ENCODE measurements at regions not wholly inside any gene's neighbourhood (a gene's known extent, or its start where the extent isn't known, plus 50 kb on each side); places are given as distances from the start of the nearest gene placed in this dataset.

DNA sequence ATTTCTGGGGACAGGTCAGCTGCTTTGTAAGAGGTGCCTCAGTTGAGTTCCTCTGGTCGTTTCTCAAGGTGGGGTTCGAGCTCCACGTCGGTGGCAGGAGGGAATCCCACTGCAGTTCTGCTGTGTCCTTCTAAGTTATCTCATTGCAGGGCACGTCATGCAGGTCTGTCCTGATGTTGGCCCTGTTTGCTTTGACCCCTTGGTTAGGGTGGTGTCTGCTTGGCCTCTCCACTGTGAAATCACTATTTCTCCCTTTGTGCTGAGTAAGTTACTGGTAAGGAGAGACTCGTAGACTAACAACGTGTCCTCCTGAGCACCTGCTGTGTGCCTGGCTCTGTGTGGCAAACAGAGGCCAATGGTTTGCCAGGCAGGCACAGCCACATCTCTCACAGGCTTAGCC lies 372.9 kb upstream of the ZMIZ1 start:
- no peak overlapping the region for H3K4me3 Mint-ChIP-seq
- no peak for DNase-seq (ENCODE audit: low spot score in 2 of 2)
- no peak for ATAC-seq
- H3K4me1 Mint-ChIP-seq, result no peaks in the 10 kb centered on the region
- H3K36me3 Mint-ChIP-seq, result no peaks in the 10 kb centered on the region
- no peaks in the 10 kb centered on the region for H3K9me3 Mint-ChIP-seq
- no peak overlapping the region for H3K27ac Mint-ChIP-seq

DNA sequence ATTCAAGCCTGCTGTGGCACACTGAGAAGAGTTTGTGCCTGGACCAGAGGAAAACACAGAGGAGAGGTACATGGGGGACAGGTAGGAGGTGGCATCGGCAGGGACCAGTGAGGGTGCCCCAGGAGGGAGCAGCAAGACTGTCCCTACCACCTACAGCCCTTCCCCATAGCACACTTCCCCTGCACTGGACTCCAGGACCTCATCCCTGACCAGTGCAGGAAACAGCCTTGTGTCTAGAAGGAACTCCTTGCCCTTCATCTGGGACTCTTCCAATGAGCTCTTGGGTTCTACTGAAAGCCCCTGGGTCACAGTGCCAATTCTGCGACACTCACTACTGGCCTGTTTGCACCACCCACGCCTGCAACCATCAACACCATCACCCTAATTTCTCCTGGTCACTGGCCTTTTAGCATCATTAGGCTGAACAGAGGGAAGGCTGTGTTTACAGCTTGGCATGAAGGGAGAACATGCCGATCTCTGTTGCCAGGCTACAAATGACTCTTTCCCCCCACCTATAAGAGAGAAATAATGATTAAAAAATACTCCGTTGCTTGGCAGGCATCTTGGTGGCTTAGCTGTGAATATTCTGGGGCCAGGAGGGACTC lies 371.9 kb upstream of the ZMIZ1 start:
- Mint-ChIP-seq H3K36me3 (no peaks in the 10 kb centered on the region), H3K27ac (no peak overlapping the region), H3K9me3 (no peaks in the 10 kb centered on the region), H3K4me3 (no peak overlapping the region), H3K4me1 (no peaks in the 10 kb centered on the region)
- ATAC-seq (no peak), DNase-seq (ENCODE audit: low spot score in 2 of 2) (no peak)

DNA sequence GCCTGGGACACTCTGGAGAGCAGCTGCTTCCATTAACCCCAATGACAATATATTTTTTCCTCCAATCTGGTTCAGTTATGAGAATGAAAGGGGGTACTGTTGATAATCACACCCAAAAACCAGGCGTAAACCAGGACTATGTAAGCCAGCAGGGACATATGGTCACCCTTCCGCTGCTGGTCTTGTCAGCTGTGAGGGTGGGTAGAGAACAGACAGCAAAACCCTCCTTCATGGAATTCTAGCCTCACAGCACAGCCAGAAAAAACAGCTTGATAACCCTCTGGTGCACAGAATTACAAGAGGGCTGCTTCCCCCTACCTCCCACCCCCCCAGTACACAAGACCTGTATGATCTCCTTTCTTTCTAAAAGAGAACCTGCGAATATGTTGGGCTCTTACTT lies 368.8 kb upstream of the ZMIZ1 start:
- H3K36me3 Mint-ChIP-seq, result no peaks in the 10 kb centered on the region
- no peak overlapping the region for H3K4me3 Mint-ChIP-seq
- no peak for DNase-seq (ENCODE audit: low spot score in 2 of 2)
- no peaks in the 10 kb centered on the region for H3K4me1 Mint-ChIP-seq
- no peak for ATAC-seq
- no peaks in the 10 kb centered on the region for H3K9me3 Mint-ChIP-seq
- no peak overlapping the region for H3K27ac Mint-ChIP-seq

DNA sequence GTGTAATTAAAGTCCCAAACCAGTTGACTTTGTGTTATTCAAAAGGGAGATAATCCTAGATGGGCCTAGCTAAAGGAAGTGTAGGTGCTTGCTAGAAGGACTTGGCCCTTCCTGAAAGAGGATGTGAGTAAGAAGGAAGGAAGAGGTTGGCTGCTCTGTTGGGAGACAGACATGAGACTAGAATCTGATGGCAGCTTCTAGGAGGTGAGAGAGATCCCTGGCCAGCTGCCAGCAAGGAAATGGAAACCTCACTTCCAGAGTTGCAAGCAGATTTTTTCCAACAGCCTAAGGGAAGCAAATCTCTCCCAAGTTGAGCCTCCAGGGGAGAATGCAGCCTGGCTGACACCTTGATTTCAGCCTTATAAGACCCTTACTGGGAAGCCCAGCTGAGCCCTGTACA lies 368.4 kb upstream of the ZMIZ1 start:
- no peaks in the 10 kb centered on the region for H3K4me1 Mint-ChIP-seq
- H3K27ac Mint-ChIP-seq, result no peak overlapping the region
- ATAC-seq (no peak), DNase-seq (ENCODE audit: low spot score in 2 of 2) (no peak)
- H3K4me3 Mint-ChIP-seq, result no peak overlapping the region
- no peaks in the 10 kb centered on the region for H3K36me3 Mint-ChIP-seq
- no peaks in the 10 kb centered on the region for H3K9me3 Mint-ChIP-seq

DNA sequence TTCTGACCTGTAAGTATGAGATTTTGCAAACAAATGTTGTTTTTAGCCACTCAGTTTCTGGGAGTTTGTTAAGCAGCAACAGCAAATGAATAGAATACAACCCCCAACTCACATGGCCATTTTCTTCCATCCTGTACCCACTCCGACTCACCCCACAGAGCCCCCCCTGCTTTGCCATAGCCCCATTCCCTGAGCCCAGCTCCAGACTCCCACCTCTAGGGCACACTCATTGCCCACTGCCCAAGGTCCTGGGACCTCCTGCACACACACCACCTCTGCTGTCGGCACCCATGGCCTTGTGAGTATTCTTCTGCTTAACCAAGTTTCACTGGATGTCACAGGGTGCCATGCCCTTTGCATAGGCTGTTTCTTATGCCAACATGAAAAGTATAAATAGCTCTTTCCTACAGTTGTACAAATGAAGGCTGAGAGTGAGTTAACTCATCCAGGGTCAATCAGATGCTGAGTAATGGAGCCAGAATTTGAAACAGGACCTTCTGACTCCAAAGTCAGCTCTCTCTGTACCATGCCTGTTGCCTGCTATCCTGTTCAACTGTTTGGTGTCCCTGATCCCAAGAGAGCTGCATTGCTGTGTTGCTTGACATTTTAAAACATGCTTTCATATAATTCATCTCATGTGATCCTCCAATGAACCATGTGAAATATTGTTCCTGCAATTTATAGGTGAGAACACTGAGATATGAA lies 367.8 kb upstream of the ZMIZ1 start:
- Mint-ChIP-seq H3K36me3 (no peaks in the 10 kb centered on the region), H3K27ac (no peak overlapping the region), H3K4me3 (no peak overlapping the region), H3K4me1 (no peaks in the 10 kb centered on the region), H3K9me3 (no peaks in the 10 kb centered on the region)
- ATAC-seq (no peak), DNase-seq (ENCODE audit: low spot score in 2 of 2) (no peak)

- Mint-ChIP-seq H3K27ac (no peak overlapping the region), H3K4me1 (no peaks in the 10 kb centered on the region), H3K9me3 (no peaks in the 10 kb centered on the region), H3K4me3 (no peak overlapping the region), H3K36me3 (no peaks in the 10 kb centered on the region)
- no peak for ATAC-seq
- no peak for DNase-seq (ENCODE audit: low spot score in 2 of 2)
These were observed 366.6 kb upstream of the ZMIZ1 start for GRCh38 chr10:78702186-78702585.

- Mint-ChIP-seq H3K4me1 (no peaks in the 10 kb centered on the region), H3K9me3 (no peaks in the 10 kb centered on the region), H3K27ac (peak overlapping the region; percentile 55), H3K36me3 (no peaks in the 10 kb centered on the region), H3K4me3 (no peak overlapping the region)
- ATAC-seq (peak; percentile 29), DNase-seq (ENCODE audit: low spot score in 2 of 2) (no peak)
These were observed 365.9 kb upstream of the ZMIZ1 start for GRCh38 chr10:78702876-78703275.

DNA sequence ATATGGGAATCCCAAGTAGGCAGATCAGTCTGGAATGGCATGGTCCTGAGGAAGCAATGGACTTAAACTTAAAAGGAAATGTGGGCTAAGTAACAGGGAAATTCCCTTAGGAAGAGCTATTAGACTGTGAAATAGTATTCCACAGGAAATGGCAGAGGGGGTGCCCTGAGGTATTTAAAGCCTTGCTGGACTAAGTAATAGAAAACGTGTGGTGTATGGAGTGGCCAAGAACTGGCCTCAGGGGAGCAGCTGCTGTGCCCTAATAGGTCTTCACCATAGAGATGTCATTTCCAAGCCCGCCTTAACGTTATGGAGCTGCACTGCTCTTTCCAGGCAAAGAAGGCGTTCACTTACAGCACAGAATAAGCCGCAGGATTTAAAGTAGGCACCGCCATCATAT lies 365.2 kb upstream of the ZMIZ1 start:
- no peaks in the 10 kb centered on the region for H3K4me1 Mint-ChIP-seq
- DNase-seq (ENCODE audit: low spot score in 2 of 2) (no peak), ATAC-seq (no peak)
- H3K4me3 Mint-ChIP-seq, result no peak overlapping the region
- peak overlapping the region; percentile 55 for H3K27ac Mint-ChIP-seq
- H3K36me3 Mint-ChIP-seq, result no peaks in the 10 kb centered on the region
- H3K9me3 Mint-ChIP-seq, result no peaks in the 10 kb centered on the region

DNA sequence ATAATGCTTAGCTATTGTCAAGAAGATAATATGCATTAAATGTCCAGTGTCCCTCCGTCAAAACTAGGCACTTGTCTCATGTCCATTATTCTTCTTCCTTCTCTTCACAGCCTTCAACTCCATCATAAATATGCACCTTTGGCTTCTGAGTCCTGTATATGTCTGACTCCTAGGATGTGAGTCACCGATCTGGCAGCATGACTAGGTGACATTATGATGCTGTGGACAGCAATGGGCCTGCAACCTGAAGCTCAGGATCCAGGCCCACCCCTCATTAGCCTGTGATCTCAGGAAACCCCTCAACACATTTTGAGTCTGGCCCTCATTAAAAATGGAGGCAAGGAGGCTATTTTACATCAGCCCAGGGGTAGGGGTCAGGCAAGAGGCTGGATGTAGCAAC lies 362.5 kb upstream of the ZMIZ1 start:
- H3K27ac Mint-ChIP-seq, result no peak overlapping the region
- H3K4me3 Mint-ChIP-seq, result no peak overlapping the region
- peak; percentile 48 for ATAC-seq
- DNase-seq (ENCODE audit: low spot score in 2 of 2), result no peak
- H3K4me1 Mint-ChIP-seq, result no peaks in the 10 kb centered on the region
- no peaks in the 10 kb centered on the region for H3K36me3 Mint-ChIP-seq
- H3K9me3 Mint-ChIP-seq, result no peaks in the 10 kb centered on the region

- H3K9me3 Mint-ChIP-seq, result no peaks in the 10 kb centered on the region
- H3K4me3 Mint-ChIP-seq, result no peak overlapping the region
- DNase-seq (ENCODE audit: low spot score in 2 of 2), result no peak
- no peaks in the 10 kb centered on the region for H3K36me3 Mint-ChIP-seq
- no peak for ATAC-seq
- H3K4me1 Mint-ChIP-seq, result no peaks in the 10 kb centered on the region
- no peak overlapping the region for H3K27ac Mint-ChIP-seq
These were observed 361.8 kb upstream of the ZMIZ1 start for GRCh38 chr10:78706726-78707540.

- no peaks in the 10 kb centered on the region for H3K9me3 Mint-ChIP-seq
- H3K4me1 Mint-ChIP-seq, result no peaks in the 10 kb centered on the region
- no peak overlapping the region for H3K27ac Mint-ChIP-seq
- no peak overlapping the region for H3K4me3 Mint-ChIP-seq
- H3K36me3 Mint-ChIP-seq, result no peaks in the 10 kb centered on the region
- ATAC-seq (no peak), DNase-seq (ENCODE audit: low spot score in 2 of 2) (no peak)
These were observed 361.0 kb upstream of the ZMIZ1 start for GRCh38 chr10:78707745-78708144.

DNA sequence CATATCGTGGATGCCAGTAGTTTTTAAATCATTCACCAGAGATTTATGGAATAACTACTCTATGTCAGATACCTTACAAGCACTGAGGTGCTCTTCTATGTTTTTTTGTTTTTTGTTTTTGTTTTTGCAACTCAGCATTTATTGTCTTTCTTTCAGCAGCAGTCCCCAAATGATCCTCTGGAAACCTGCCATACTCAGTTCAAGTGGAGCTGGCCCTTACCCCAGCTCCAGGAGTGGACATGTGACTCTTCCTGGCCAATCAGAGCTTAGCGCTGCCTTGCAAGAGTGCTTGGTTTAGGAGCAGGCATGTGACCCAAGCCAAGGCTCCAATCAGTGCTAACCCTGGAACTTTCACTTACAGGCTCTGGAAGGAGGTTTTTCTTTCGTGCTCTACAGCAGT lies 356.6 kb upstream of the ZMIZ1 start:
- Mint-ChIP-seq H3K4me1 (no peaks in the 10 kb centered on the region), H3K27ac (no peak overlapping the region), H3K36me3 (no peaks in the 10 kb centered on the region), H3K9me3 (no peaks in the 10 kb centered on the region), H3K4me3 (no peak overlapping the region)
- DNase-seq (ENCODE audit: low spot score in 2 of 2) (no peak), ATAC-seq (no peak)

DNA sequence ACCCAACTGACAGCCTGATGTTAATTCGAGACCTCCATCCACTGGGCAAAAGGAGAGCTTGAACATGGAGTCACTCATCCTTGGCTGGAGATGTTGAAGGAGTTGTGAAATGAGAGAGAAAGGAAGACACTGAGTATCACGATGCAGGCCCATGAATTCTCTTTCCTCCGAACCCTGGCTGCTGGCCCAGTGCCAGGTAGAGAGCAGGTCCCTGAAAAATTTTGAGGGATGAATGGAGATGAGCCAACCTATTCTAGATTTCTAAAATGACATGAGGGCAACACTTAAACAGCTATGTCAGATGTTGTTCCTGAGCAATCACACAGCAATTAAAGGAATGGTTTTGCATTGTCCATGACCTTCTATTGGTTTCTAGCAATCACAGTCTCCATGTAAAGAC lies 355.1 kb upstream of the ZMIZ1 start:
- DNase-seq (ENCODE audit: low spot score in 2 of 2), result no peak
- ATAC-seq, result no peak
- no peaks in the 10 kb centered on the region for H3K36me3 Mint-ChIP-seq
- no peak overlapping the region for H3K4me3 Mint-ChIP-seq
- H3K27ac Mint-ChIP-seq, result no peak overlapping the region
- H3K4me1 Mint-ChIP-seq, result no peaks in the 10 kb centered on the region
- no peaks in the 10 kb centered on the region for H3K9me3 Mint-ChIP-seq

- Mint-ChIP-seq H3K4me3 (no peak overlapping the region), H3K9me3 (no peaks in the 10 kb centered on the region), H3K27ac (no peak overlapping the region), H3K36me3 (no peaks in the 10 kb centered on the region), H3K4me1 (no peaks in the 10 kb centered on the region)
- ATAC-seq, result no peak
- no peak for DNase-seq (ENCODE audit: low spot score in 2 of 2)
These were observed 354.5 kb upstream of the ZMIZ1 start for GRCh38 chr10:78714225-78714624.

- Mint-ChIP-seq H3K9me3 (no peaks in the 10 kb centered on the region), H3K4me1 (no peaks in the 10 kb centered on the region), H3K4me3 (no peak overlapping the region), H3K27ac (no peak overlapping the region), H3K36me3 (no peaks in the 10 kb centered on the region)
- ATAC-seq, result no peak
- DNase-seq (ENCODE audit: low spot score in 2 of 2), result no peak
These were observed 353.3 kb upstream of the ZMIZ1 start for GRCh38 chr10:78715435-78715834.

DNA sequence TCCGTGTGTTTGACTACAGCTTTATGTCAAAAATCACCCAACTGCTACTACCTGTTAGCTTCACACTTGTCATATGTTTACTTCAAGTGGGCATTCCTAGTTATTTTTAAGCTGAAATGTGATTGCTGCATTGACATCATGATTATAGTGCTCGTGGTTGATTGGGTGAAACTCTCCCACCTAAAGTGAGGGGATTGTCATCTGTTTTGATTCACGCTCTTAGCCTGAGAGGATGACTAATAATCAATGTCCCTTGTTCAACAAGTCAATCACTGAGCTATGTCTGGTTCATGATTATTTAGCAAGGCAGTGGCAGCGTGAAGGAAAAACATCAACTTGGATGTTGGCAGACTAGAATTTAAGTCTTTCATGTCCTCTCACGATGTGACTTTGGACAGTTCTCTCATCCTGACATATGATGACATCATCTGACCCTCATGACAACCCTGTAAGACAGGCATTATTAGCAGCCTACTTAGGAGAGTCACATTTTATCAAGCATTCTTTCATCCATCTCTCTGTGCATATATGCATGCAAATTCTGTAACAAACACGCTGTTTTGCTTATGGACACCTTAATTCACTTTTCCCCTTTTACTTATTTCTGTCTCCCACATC lies 352.6 kb upstream of the ZMIZ1 start:
- no peaks in the 10 kb centered on the region for H3K9me3 Mint-ChIP-seq
- DNase-seq (ENCODE audit: low spot score in 2 of 2) (no peak), ATAC-seq (peak; percentile 55)
- no peak overlapping the region for H3K4me3 Mint-ChIP-seq
- no peak overlapping the region for H3K27ac Mint-ChIP-seq
- no peaks in the 10 kb centered on the region for H3K36me3 Mint-ChIP-seq
- no peaks in the 10 kb centered on the region for H3K4me1 Mint-ChIP-seq
